ENCODE measurements at regions not wholly inside any gene's neighbourhood (a gene's known extent, or its start where the extent isn't known, plus 50 kb on each side); places are given as distances from the start of the nearest gene placed in this dataset.

GRCh38 chr14:66177935-66178334, 308.2 kb upstream of the CCDC196 start:
- no peak overlapping the region for H3K4me3 ChIP-seq (ENCODE audit: low read length)
- no peaks in the 10 kb centered on the region for H3K36me3 ChIP-seq (ENCODE audit: insufficient read depth, low read length)
- no peak overlapping the region for H3K9ac ChIP-seq (ENCODE audit: low read depth, low read length)
- no peaks in the 10 kb centered on the region for H3K4me1 ChIP-seq (ENCODE audit: control insufficient read depth, insufficient read depth, low read length)
- no peaks in the 10 kb centered on the region for H3K9me3 ChIP-seq (replicated peaks; ENCODE audit: low read length)
- no peaks in the 10 kb centered on the region for H3K27me3 ChIP-seq (ENCODE audit: control insufficient read depth, insufficient read depth, low read length)
- no peak overlapping the region for H3K4me2 ChIP-seq (ENCODE audit: low read length)

GRCh38 chr14:66196670-66197069, 289.5 kb upstream of the CCDC196 start:
- Histone ChIP-seq H3K27me3 (ENCODE audit: control insufficient read depth, insufficient read depth, low read length) (no peaks in the 10 kb centered on the region), H3K4me2 (ENCODE audit: low read length) (no peak overlapping the region)

GRCh38 chr14:66197276-66197675, 288.9 kb upstream of the CCDC196 start:
- Histone ChIP-seq H3K4me1 (ENCODE audit: control insufficient read depth, insufficient read depth, low read length) (no peaks in the 10 kb centered on the region), H3K4me3 (ENCODE audit: low read length) (no peak overlapping the region), H3K27me3 (ENCODE audit: control insufficient read depth, insufficient read depth, low read length) (no peaks in the 10 kb centered on the region), H3K36me3 (ENCODE audit: insufficient read depth, low read length) (no peaks in the 10 kb centered on the region), H3K9ac (ENCODE audit: low read depth, low read length) (no peak overlapping the region), H3K9me3 (replicated peaks; ENCODE audit: low read length) (no peaks in the 10 kb centered on the region), H3K4me2 (ENCODE audit: low read length) (no peak overlapping the region)

More at GRCh38 chr14:66196670-66197069, 289.5 kb upstream of the CCDC196 start:
- Histone ChIP-seq H3K4me1 (ENCODE audit: control insufficient read depth, insufficient read depth, low read length) (no peaks in the 10 kb centered on the region), H3K36me3 (ENCODE audit: insufficient read depth, low read length) (no peaks in the 10 kb centered on the region), H3K4me3 (ENCODE audit: low read length) (no peak overlapping the region), H3K9ac (ENCODE audit: low read depth, low read length) (no peak overlapping the region), H3K9me3 (replicated peaks; ENCODE audit: low read length) (no peaks in the 10 kb centered on the region)

- H3K4me2 ChIP-seq (ENCODE audit: low read length) = no peak overlapping the region
- H3K27me3 ChIP-seq (ENCODE audit: control insufficient read depth, insufficient read depth, low read length) = no peaks in the 10 kb centered on the region
- no peaks in the 10 kb centered on the region for H3K4me1 ChIP-seq (ENCODE audit: control insufficient read depth, insufficient read depth, low read length)
- no peaks in the 10 kb centered on the region for H3K9me3 ChIP-seq (replicated peaks; ENCODE audit: low read length)
- no peaks in the 10 kb centered on the region for H3K36me3 ChIP-seq (ENCODE audit: insufficient read depth, low read length)
- no peak overlapping the region for H3K4me3 ChIP-seq (ENCODE audit: low read length)
- no peak overlapping the region for H3K9ac ChIP-seq (ENCODE audit: low read depth, low read length)
These were observed 279.6 kb upstream of the CCDC196 start for GRCh38 chr14:66206554-66206953.

GRCh38 chr14:66216763-66217162, 269.4 kb upstream of the CCDC196 start:
- Histone ChIP-seq H3K9me3 (replicated peaks; ENCODE audit: low read length) (peaks cover 3% of the 10 kb centered on the region), H3K4me2 (ENCODE audit: low read length) (no peak overlapping the region)

GRCh38 chr14:66219886-66220285, 266.3 kb upstream of the CCDC196 start:
- no peaks in the 10 kb centered on the region for H3K4me1 ChIP-seq (ENCODE audit: control insufficient read depth, insufficient read depth, low read length)
- no peak overlapping the region for H3K4me3 ChIP-seq (ENCODE audit: low read length)
- H3K9ac ChIP-seq (ENCODE audit: low read depth, low read length) = no peak overlapping the region
- H3K4me2 ChIP-seq (ENCODE audit: low read length) = no peak overlapping the region
- H3K9me3 ChIP-seq (replicated peaks; ENCODE audit: low read length) = peaks cover 3% of the 10 kb centered on the region
- no peaks in the 10 kb centered on the region for H3K36me3 ChIP-seq (ENCODE audit: insufficient read depth, low read length)
- no peaks in the 10 kb centered on the region for H3K27me3 ChIP-seq (ENCODE audit: control insufficient read depth, insufficient read depth, low read length)

More at GRCh38 chr14:66216763-66217162, 269.4 kb upstream of the CCDC196 start:
- no peak overlapping the region for H3K9ac ChIP-seq (ENCODE audit: low read depth, low read length)
- no peaks in the 10 kb centered on the region for H3K27me3 ChIP-seq (ENCODE audit: control insufficient read depth, insufficient read depth, low read length)
- H3K36me3 ChIP-seq (ENCODE audit: insufficient read depth, low read length) = no peaks in the 10 kb centered on the region
- H3K4me1 ChIP-seq (ENCODE audit: control insufficient read depth, insufficient read depth, low read length) = no peaks in the 10 kb centered on the region
- H3K4me3 ChIP-seq (ENCODE audit: low read length) = no peak overlapping the region

- Histone ChIP-seq H3K4me2 (ENCODE audit: low read length) (no peak overlapping the region), H3K36me3 (ENCODE audit: insufficient read depth, low read length) (no peaks in the 10 kb centered on the region), H3K27me3 (ENCODE audit: control insufficient read depth, insufficient read depth, low read length) (no peaks in the 10 kb centered on the region), H3K9ac (ENCODE audit: low read depth, low read length) (no peak overlapping the region), H3K4me3 (ENCODE audit: low read length) (no peak overlapping the region), H3K9me3 (replicated peaks; ENCODE audit: low read length) (no peaks in the 10 kb centered on the region), H3K4me1 (ENCODE audit: control insufficient read depth, insufficient read depth, low read length) (no peaks in the 10 kb centered on the region)
These were observed 261.5 kb upstream of the CCDC196 start for GRCh38 chr14:66224492-66225178.

- Histone ChIP-seq H3K9ac (ENCODE audit: low read depth, low read length) (no peak overlapping the region), H3K4me3 (ENCODE audit: low read length) (no peak overlapping the region), H3K9me3 (replicated peaks; ENCODE audit: low read length) (no peaks in the 10 kb centered on the region), H3K36me3 (ENCODE audit: insufficient read depth, low read length) (no peaks in the 10 kb centered on the region), H3K4me1 (ENCODE audit: control insufficient read depth, insufficient read depth, low read length) (no peaks in the 10 kb centered on the region), H3K4me2 (ENCODE audit: low read length) (no peak overlapping the region), H3K27me3 (ENCODE audit: control insufficient read depth, insufficient read depth, low read length) (no peaks in the 10 kb centered on the region)
These were observed 260.8 kb upstream of the CCDC196 start for GRCh38 chr14:66225337-66225736.

- Histone ChIP-seq H3K9ac (ENCODE audit: low read depth, low read length) (no peak overlapping the region), H3K36me3 (ENCODE audit: insufficient read depth, low read length) (no peaks in the 10 kb centered on the region), H3K4me3 (ENCODE audit: low read length) (no peak overlapping the region), H3K9me3 (replicated peaks; ENCODE audit: low read length) (no peaks in the 10 kb centered on the region), H3K27me3 (ENCODE audit: control insufficient read depth, insufficient read depth, low read length) (no peaks in the 10 kb centered on the region), H3K4me2 (ENCODE audit: low read length) (no peak overlapping the region), H3K4me1 (ENCODE audit: control insufficient read depth, insufficient read depth, low read length) (no peaks in the 10 kb centered on the region)
These were observed 257.8 kb upstream of the CCDC196 start for GRCh38 chr14:66228267-66228970.

GRCh38 chr14:66231820-66232219, 254.4 kb upstream of the CCDC196 start:
- Histone ChIP-seq H3K9me3 (replicated peaks; ENCODE audit: low read length) (no peaks in the 10 kb centered on the region), H3K27me3 (ENCODE audit: control insufficient read depth, insufficient read depth, low read length) (no peaks in the 10 kb centered on the region), H3K4me3 (ENCODE audit: low read length) (no peak overlapping the region), H3K4me1 (ENCODE audit: control insufficient read depth, insufficient read depth, low read length) (no peaks in the 10 kb centered on the region), H3K4me2 (ENCODE audit: low read length) (no peak overlapping the region), H3K36me3 (ENCODE audit: insufficient read depth, low read length) (no peaks in the 10 kb centered on the region), H3K9ac (ENCODE audit: low read depth, low read length) (no peak overlapping the region)

- Histone ChIP-seq H3K9me3 (replicated peaks; ENCODE audit: low read length) (no peaks in the 10 kb centered on the region), H3K4me1 (ENCODE audit: control insufficient read depth, insufficient read depth, low read length) (no peaks in the 10 kb centered on the region), H3K27me3 (ENCODE audit: control insufficient read depth, insufficient read depth, low read length) (peaks cover 2% of the 10 kb centered on the region), H3K9ac (ENCODE audit: low read depth, low read length) (no peak overlapping the region), H3K36me3 (ENCODE audit: insufficient read depth, low read length) (no peaks in the 10 kb centered on the region), H3K4me2 (ENCODE audit: low read length) (no peak overlapping the region), H3K4me3 (ENCODE audit: low read length) (no peak overlapping the region)
These were observed 252.6 kb upstream of the CCDC196 start for GRCh38 chr14:66233591-66233990.

GRCh38 chr14:66234411-66234810, 251.8 kb upstream of the CCDC196 start:
- Histone ChIP-seq H3K4me1 (ENCODE audit: control insufficient read depth, insufficient read depth, low read length) (no peaks in the 10 kb centered on the region), H3K4me3 (ENCODE audit: low read length) (no peak overlapping the region), H3K36me3 (ENCODE audit: insufficient read depth, low read length) (no peaks in the 10 kb centered on the region), H3K9ac (ENCODE audit: low read depth, low read length) (no peak overlapping the region), H3K27me3 (ENCODE audit: control insufficient read depth, insufficient read depth, low read length) (peaks cover 2% of the 10 kb centered on the region), H3K4me2 (ENCODE audit: low read length) (no peak overlapping the region), H3K9me3 (replicated peaks; ENCODE audit: low read length) (no peaks in the 10 kb centered on the region)
